H1 (cell line): ENCODE measurements at regions not wholly inside any gene's neighbourhood (a gene's known extent, or its start where the extent isn't known, plus 50 kb on each side); places are given as distances from the start of the nearest gene placed in this dataset.

Source experiments
- CTCF ChIA-PET: fragments of 300-600 bp; sonication (Branson Sonifier 250); formaldehyde crosslinking; loops from one replicate; lab custom pipeline; 2021; ENCODE audit not compliant: partially characterized antibody; lab: Charles Lee
- POLR2A ChIA-PET: fragments of 300-600 bp; sonication (Branson Sonifier 250); formaldehyde crosslinking; loops from one replicate; lab custom pipeline; 2021; ENCODE audit warnings: inconsistent platforms; ENCODE audit not compliant: partially characterized antibody; lab: Charles Lee
- DNase-seq, 2 experiments: peaks; one replicate each; pipeline versions ENCODE4 v3.0.0 to v3.0.0-alpha.2; 2010 to 2022; ENCODE audit warnings: low spot score in 2 of 2, low read depth in 1 of 2, mixed read lengths in 1 of 2
- FAIRE-seq: peaks from 2 replicates; lab custom pipeline; 2011; peaks lifted over from hg19 to GRCh38; lab: Jason Lieb, UNC
- H2AFZ ChIP-seq: 2 replicates; pipeline ENCODE4 v1.8.1; 2012; ENCODE audit warnings: low read length, inconsistent platforms
- H2AK5ac ChIP-seq: 2 replicates; pipeline ENCODE4 v1.6.1; 2013; ENCODE audit warnings: low read depth, low read length
- H2BK120ac ChIP-seq: replicated peaks from 2 replicates; pipeline ENCODE3; 2013; ENCODE audit warnings: low read depth, low read length, inconsistent platforms
- H2BK12ac ChIP-seq: 2 replicates; pipeline ENCODE4 v1.6.1; 2013; ENCODE audit warnings: low read depth, low read length
- H2BK15ac ChIP-seq: 2 replicates; pipeline ENCODE4 v1.6.1; 2013; ENCODE audit warnings: low read length
- H2BK20ac ChIP-seq: 2 replicates; pipeline ENCODE4 v1.6.1; 2013; ENCODE audit warnings: low read length
- H2BK5ac ChIP-seq: 2 replicates; pipeline ENCODE4 v1.6.1; 2013; ENCODE audit warnings: low read depth, low read length
- H3K14ac ChIP-seq: 2 replicates; pipeline ENCODE4 v1.6.1; 2013; ENCODE audit warnings: inconsistent platforms; ENCODE audit not compliant: insufficient read length
- H3K18ac ChIP-seq: 2 replicates; pipeline ENCODE4 v1.6.1; 2013; ENCODE audit warnings: low read length; ENCODE audit errors: extremely low read depth
- H3K23ac ChIP-seq: 2 replicates; pipeline ENCODE4 v1.6.1; 2013; ENCODE audit warnings: inconsistent platforms; ENCODE audit not compliant: insufficient read length
- H3K23me2 ChIP-seq: 2 replicates; pipeline ENCODE4 v1.6.1; 2013; ENCODE audit warnings: low read depth, low read length
- H3K27ac ChIP-seq: 2 replicates; pipeline ENCODE4 v1.6.1; 2011; ENCODE audit warnings: low read depth, low read length, inconsistent platforms
- H3K27me3 ChIP-seq, 4 experiments: replicated peaks in 1 of 4; 1 replicate in 1 of 4; 2 replicates in 3 of 4; pipeline versions ENCODE4 v1.6.1 to v1.8.1; 2011 to 2013; ENCODE audit warnings: low read length in 3 of 4, mild to moderate bottlenecking in 3 of 4, inconsistent platforms in 2 of 4, mixed read lengths in 2 of 4, moderate library complexity in 1 of 4; ENCODE audit not compliant: control insufficient read depth in 3 of 4, insufficient read depth in 3 of 4; ENCODE audit errors: extremely low read depth in 1 of 4
- H3K36me3 ChIP-seq, 4 experiments: 2 replicates each; pipeline versions ENCODE4 v1.6.1 to v1.8.1; 2011 to 2013; ENCODE audit warnings: mild to moderate bottlenecking in 4 of 4, low read length in 3 of 4, moderate library complexity in 2 of 4, control low read depth in 1 of 4, inconsistent platforms in 1 of 4; ENCODE audit not compliant: insufficient read depth in 4 of 4, control insufficient read depth in 2 of 4
- H3K4ac ChIP-seq: replicated peaks from 2 replicates; pipeline ENCODE3; 2013; ENCODE audit warnings: low read length, low read depth, mixed read lengths, inconsistent platforms; ENCODE audit not compliant: insufficient read length
- H3K4me1 ChIP-seq, 4 experiments: replicated peaks in 1 of 4; 1 replicate in 1 of 4; 2 replicates in 3 of 4; pipeline versions ENCODE4 v1.6.1 to v1.8.1; 2011 to 2013; ENCODE audit warnings: low read length in 3 of 4, inconsistent platforms in 2 of 4, mixed read lengths in 1 of 4; ENCODE audit not compliant: insufficient read depth in 4 of 4, control insufficient read depth in 3 of 4
- H3K4me2 ChIP-seq, 2 experiments: 2 replicates each; pipeline versions ENCODE4 v1.6.1 to v1.8.1; 2011 to 2013; ENCODE audit warnings: low read depth in 2 of 2, low read length in 2 of 2, control low read depth in 1 of 2, inconsistent platforms in 1 of 2, mild to moderate bottlenecking in 1 of 2; ENCODE audit not compliant: insufficient read depth in 1 of 2
- H3K4me3 ChIP-seq, 4 experiments: fragments of 200-600, 300-600 bp in 1 of 4; sonication (generic), shearing (Covaris generic), sonication (Bioruptor Twin) in 1 of 4; 2 replicates each; pipeline versions ENCODE4 v1.5.1 to v1.8.1; 2011 to 2016; ENCODE audit warnings: low read length in 4 of 4, low read depth in 3 of 4, control low read depth in 2 of 4, inconsistent platforms in 2 of 4, mild to moderate bottlenecking in 2 of 4, mixed read lengths in 1 of 4, moderate library complexity in 1 of 4; ENCODE audit not compliant: insufficient read depth in 2 of 4; ENCODE audit errors: extremely low read depth in 1 of 4
- H3K56ac ChIP-seq: replicated peaks from 2 replicates; pipeline ENCODE3; 2013; ENCODE audit warnings: low read depth, mild to moderate bottlenecking, mixed read lengths, low read length, inconsistent platforms; ENCODE audit not compliant: insufficient read length
- H3K79me1 ChIP-seq: 2 replicates; pipeline ENCODE4 v1.6.1; 2013; ENCODE audit warnings: low read depth, low read length, control low read depth
- H3K79me2 ChIP-seq, 2 experiments: 2 replicates each; pipeline versions ENCODE4 v1.6.1 to v1.8.1; 2012 to 2013; ENCODE audit warnings: low read length in 2 of 2, mild to moderate bottlenecking in 2 of 2, inconsistent platforms in 1 of 2; ENCODE audit not compliant: insufficient read depth in 2 of 2, control insufficient read depth in 1 of 2
- H3K9ac ChIP-seq, 4 experiments: replicated peaks in 1 of 4; 1 replicate in 1 of 4; 2 replicates in 3 of 4; pipeline versions ENCODE4 v1.6.1 to v1.8.1; 2011 to 2013; ENCODE audit warnings: low read depth in 3 of 4, low read length in 3 of 4, control low read depth in 2 of 4, mild to moderate bottlenecking in 2 of 4, moderate library complexity in 2 of 4, inconsistent platforms in 1 of 4; ENCODE audit errors: extremely low read depth in 1 of 4
- H3K9me3 ChIP-seq, 2 experiments: 2 replicates each; pipeline versions ENCODE4 v1.6.1 to v1.8.1; 2012 to 2013; ENCODE audit warnings: mild to moderate bottlenecking in 2 of 2, moderate library complexity in 2 of 2, control low read depth in 1 of 2, inconsistent platforms in 1 of 2, low read depth in 1 of 2, low read length in 1 of 2, mixed read lengths in 1 of 2; ENCODE audit not compliant: insufficient read depth in 2 of 2
- H4K20me1 ChIP-seq, 2 experiments: replicated peaks in 1 of 2; 2 replicates each; pipeline versions ENCODE3 to v1.8.1; 2011 to 2013; ENCODE audit warnings: inconsistent platforms in 2 of 2, low read length in 2 of 2, mild to moderate bottlenecking in 1 of 2; ENCODE audit not compliant: insufficient read depth in 2 of 2, control insufficient read depth in 1 of 2
- H4K5ac ChIP-seq: 2 replicates; pipeline ENCODE4 v1.6.1; 2013; ENCODE audit warnings: low read length, low read depth, mixed read lengths, inconsistent platforms; ENCODE audit not compliant: insufficient read length
- H4K8ac ChIP-seq: 2 replicates; pipeline ENCODE4 v1.8.0; 2013; ENCODE audit warnings: mild to moderate bottlenecking, moderate library complexity, low read length, inconsistent platforms; ENCODE audit not compliant: insufficient read depth; ENCODE audit errors: extremely low read depth
- H4K91ac ChIP-seq: replicated peaks from 2 replicates; pipeline ENCODE3; 2013; ENCODE audit warnings: low read length, mixed read lengths, inconsistent platforms; ENCODE audit not compliant: insufficient read length
- BCL11A ChIP-seq, 2 experiments: IDR thresholded peaks; one replicate each; pipeline ENCODE4 v1.6.1; 2011; ENCODE audit warnings: low read depth in 2 of 2, low read length in 2 of 2, mild to moderate bottlenecking in 2 of 2
- POLR2A ChIP-seq, 2 experiments: IDR thresholded peaks; 1 replicate in 1 of 2; 2 replicates in 1 of 2; pipeline ENCODE4 v1.6.1; 2011; ENCODE audit warnings: low read depth in 2 of 2, low read length in 2 of 2, mild to moderate bottlenecking in 2 of 2; ENCODE audit errors: control extremely low read depth in 1 of 2
- RAD21 ChIP-seq, 2 experiments: IDR thresholded peaks in 1 of 2; conservative IDR thresholded peaks in 1 of 2; 2 replicates each; pipeline ENCODE4 v1.6.1; 2011; ENCODE audit warnings: low read depth in 2 of 2, low read length in 2 of 2, improper control_type of control experiment in 1 of 2, inconsistent platforms in 1 of 2, mild to moderate bottlenecking in 1 of 2, moderate library complexity in 1 of 2

DNA sequence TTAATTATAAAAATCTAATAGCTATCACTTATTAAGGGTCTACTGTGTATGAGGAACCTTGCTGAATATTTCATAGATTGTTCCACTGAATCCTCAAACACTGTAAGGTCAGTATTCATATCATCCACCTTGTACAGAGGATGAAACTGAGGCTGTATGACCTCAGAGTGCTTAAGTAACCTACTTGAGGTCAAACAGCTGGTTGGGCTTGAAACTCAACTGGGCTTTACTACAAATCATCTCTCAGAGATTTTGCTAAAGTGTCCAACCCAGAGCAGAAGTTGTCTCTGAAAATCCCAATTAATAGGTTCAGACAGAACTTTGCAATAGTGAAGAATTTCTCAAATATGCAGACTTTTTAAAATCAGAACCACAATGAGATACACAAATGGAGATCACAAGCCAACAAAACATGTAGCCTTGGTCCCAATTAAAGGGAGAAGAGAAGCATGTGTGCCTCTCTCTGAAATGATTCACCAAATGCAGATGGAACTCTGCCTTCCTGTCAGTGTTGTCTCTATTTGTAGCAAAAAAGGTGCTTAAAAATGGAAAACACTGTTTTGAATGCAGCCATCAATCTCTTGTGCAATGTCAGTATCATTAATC, 131.4 kb downstream of the FAM114A2 start:
- no peak for FAIRE-seq
- H3K27ac ChIP-seq, result no peak overlapping the region
- no peak overlapping the region for H4K5ac ChIP-seq
- no peak overlapping the region for H2BK20ac ChIP-seq
- H2AK5ac ChIP-seq, result no peak overlapping the region
- no peaks in the 10 kb centered on the region for H3K79me2 ChIP-seq
- ChIA-PET CTCF (no interaction called here), POLR2A (no interaction called here)
- no peak overlapping the region for H2BK15ac ChIP-seq
- no peaks in the 10 kb centered on the region for H3K36me3 ChIP-seq
- H2BK5ac ChIP-seq, result no peak overlapping the region
- H3K9me3 ChIP-seq, result no peaks in the 10 kb centered on the region
- H2BK120ac ChIP-seq, result no peak overlapping the region
- no peaks in the 10 kb centered on the region for H3K4me1 ChIP-seq
- no peak overlapping the region for H3K14ac ChIP-seq
- H3K18ac ChIP-seq, result no peak overlapping the region
- no peak overlapping the region for H3K4me2 ChIP-seq
- no peaks in the 10 kb centered on the region for H3K27me3 ChIP-seq
- H2BK12ac ChIP-seq, result no peak overlapping the region
- H4K20me1 ChIP-seq, result no peaks in the 10 kb centered on the region
- no peak overlapping the region for H3K4me3 ChIP-seq
- no peaks in the 10 kb centered on the region for H3K23me2 ChIP-seq
- no peak overlapping the region for H4K91ac ChIP-seq
- H4K8ac ChIP-seq, result no peak overlapping the region
- H3K23ac ChIP-seq, result no peak overlapping the region
- no peak overlapping the region for H3K4ac ChIP-seq
- no peaks in the 10 kb centered on the region for H3K79me1 ChIP-seq
- H3K9ac ChIP-seq, result no peak overlapping the region
- no peak overlapping the region for H3K56ac ChIP-seq
- no peak for DNase-seq
- no peak overlapping the region for H2AFZ ChIP-seq
- no peak for TF ChIP-seq RAD21 (IDR thresholded peaks at IDR 0.05 in 1 of 2, conservative IDR thresholded peaks at IDR 0.05 in 1 of 2; ENCODE audit: low read depth in 2 of 2, low read length in 2 of 2)
- no peak for TF ChIP-seq BCL11A (IDR thresholded peaks at IDR 0.05; ENCODE audit: low read depth in 2 of 2, low read length in 2 of 2)
- TF ChIP-seq POLR2A (IDR thresholded peaks at IDR 0.05; ENCODE audit: control extremely low read depth in 1 of 2, low read depth in 2 of 2, low read length in 2 of 2), result no peak
